ENCODE measurements at regions not wholly inside any gene's neighbourhood (a gene's known extent, or its start where the extent isn't known, plus 50 kb on each side); places are given as distances from the start of the nearest gene placed in this dataset.

- Histone ChIP-seq H3K36me3 (ENCODE audit: insufficient read depth, low read length) (no peaks in the 10 kb centered on the region), H3K4me2 (ENCODE audit: low read length) (no peak overlapping the region), H2AFZ (ENCODE audit: low read length) (no peak overlapping the region; the same call in 1 of the 2 replicates), H3K9me3 (ENCODE audit: low read length) (no peaks in the 10 kb centered on the region), H4K20me1 (ENCODE audit: insufficient read depth, low read length) (no peaks in the 10 kb centered on the region), H3K9me2 (ENCODE audit: insufficient read depth, low read length) (no peaks in the 10 kb centered on the region), H3K27ac (ENCODE audit: low read depth, low read length, poor library complexity, severe bottlenecking) (no peak overlapping the region), H3K4me1 (ENCODE audit: insufficient read depth, low read length, poor library complexity, severe bottlenecking) (no peaks in the 10 kb centered on the region), H3K79me2 (ENCODE audit: insufficient read depth, low read depth, low read length) (no peaks in the 10 kb centered on the region), H3K4me3 (ENCODE audit: low read depth, low read length, poor library complexity, severe bottlenecking) (no peak overlapping the region)
- ChIA-PET CTCF (ENCODE audit: unreplicated experiment) (no interaction called here), POLR2A (no interaction called here)
- intact Hi-C loops (cut with micrococcal nuclease; ENCODE audit: unreplicated experiment) = no loop called here
- DNase-seq (ENCODE audit: low spot score) = no peak
- TF ChIP-seq CTCF (conservative IDR thresholded peaks at IDR 0.05; ENCODE audit: low read length) (no peak), EZH2phosphoT487 (IDR thresholded peaks at IDR 0.05; ENCODE audit: borderline replicate concordance, low read depth, low read length) (no peak)
- no TSS peak for BruUV-seq (replicated peaks)
Observed at GRCh38 chr11:80388536-80388935, 947.7 kb upstream of the TENM4 start.

- no peaks in the 10 kb centered on the region for H3K79me2 ChIP-seq (ENCODE audit: insufficient read depth, low read depth, low read length)
- POLR2A ChIA-PET = interaction anchor here (0.6 kb wide), 1 partner anchor 11 kb away, joined by 3 read pairs; no protein-coding TSS in a partner anchor
- H3K9me2 ChIP-seq (ENCODE audit: insufficient read depth, low read length) = no peaks in the 10 kb centered on the region
- no peak overlapping the region for H3K4me2 ChIP-seq (ENCODE audit: low read length)
- no peak overlapping the region for H2AFZ ChIP-seq (ENCODE audit: low read length)
- H3K4me3 ChIP-seq (ENCODE audit: low read depth, low read length, poor library complexity, severe bottlenecking) = no peak overlapping the region
- CTCF ChIA-PET (ENCODE audit: unreplicated experiment) = no interaction called here
- no TSS peak for BruUV-seq (replicated peaks)
- TF ChIP-seq CTCF (conservative IDR thresholded peaks at IDR 0.05; ENCODE audit: low read length) (no peak), EZH2phosphoT487 (IDR thresholded peaks at IDR 0.05; ENCODE audit: borderline replicate concordance, low read depth, low read length) (no peak)
- H4K20me1 ChIP-seq (ENCODE audit: insufficient read depth, low read length) = no peaks in the 10 kb centered on the region
- H3K9me3 ChIP-seq (ENCODE audit: low read length) = no peaks in the 10 kb centered on the region
- H3K27ac ChIP-seq (ENCODE audit: low read depth, low read length, poor library complexity, severe bottlenecking) = no peak overlapping the region
- no peaks in the 10 kb centered on the region for H3K36me3 ChIP-seq (ENCODE audit: insufficient read depth, low read length)
- DNase-seq (ENCODE audit: low spot score) = no peak
- intact Hi-C loops (cut with micrococcal nuclease; ENCODE audit: unreplicated experiment) = no loop called here
- no peaks in the 10 kb centered on the region for H3K4me1 ChIP-seq (ENCODE audit: insufficient read depth, low read length, poor library complexity, severe bottlenecking)
Observed at GRCh38 chr11:80388130-80388529, 947.3 kb upstream of the TENM4 start.

GRCh38 chr11:80383655-80384054 is 942.8 kb upstream of the TENM4 start:
- Histone ChIP-seq H3K9me2 (ENCODE audit: insufficient read depth, low read length) (no peaks in the 10 kb centered on the region), H3K4me3 (ENCODE audit: low read depth, low read length, poor library complexity, severe bottlenecking) (no peak overlapping the region), H3K79me2 (ENCODE audit: insufficient read depth, low read depth, low read length) (no peaks in the 10 kb centered on the region), H3K9me3 (ENCODE audit: low read length) (no peaks in the 10 kb centered on the region), H3K27ac (ENCODE audit: low read depth, low read length, poor library complexity, severe bottlenecking) (no peak overlapping the region), H3K36me3 (ENCODE audit: insufficient read depth, low read length) (no peaks in the 10 kb centered on the region), H3K4me1 (ENCODE audit: insufficient read depth, low read length, poor library complexity, severe bottlenecking) (no peaks in the 10 kb centered on the region), H2AFZ (ENCODE audit: low read length) (no peak overlapping the region), H4K20me1 (ENCODE audit: insufficient read depth, low read length) (no peaks in the 10 kb centered on the region), H3K4me2 (ENCODE audit: low read length) (no peak overlapping the region)
- ChIA-PET CTCF (ENCODE audit: unreplicated experiment) (no interaction called here), POLR2A (interaction anchor here (0.6 kb wide), 1 partner anchor 147 kb away, joined by 3 read pairs; no protein-coding TSS in a partner anchor)
- no peak for DNase-seq (ENCODE audit: low spot score)
- no TSS peak for BruUV-seq (replicated peaks)
- TF ChIP-seq CTCF (conservative IDR thresholded peaks at IDR 0.05; ENCODE audit: low read length) = no peak
- TF ChIP-seq EZH2phosphoT487 (IDR thresholded peaks at IDR 0.05; ENCODE audit: borderline replicate concordance, low read depth, low read length) = no peak
- intact Hi-C loops (cut with micrococcal nuclease; ENCODE audit: unreplicated experiment) = no loop called here
